Psoas muscle (tissue), 7 donors: ENCODE measurements at regions not wholly inside any gene's neighbourhood (a gene's known extent, or its start where the extent isn't known, plus 50 kb on each side); places are given as distances from the start of the nearest gene placed in this dataset.

Experiments used
- ATAC-seq, 4 donors: fragments of 200-7000 bp; cut with Tn5 transposase; one replicate each; pipeline ENCODE4 v1.9.1; 2020; ENCODE audit warnings: moderate library complexity in 3 of 4, mild to moderate bottlenecking in 2 of 4
- DNase-seq, 2 donors: peaks; one replicate each; pipeline ENCODE4 v3.0.0-alpha.2; 2020
- H3K27ac ChIP-seq: fragments of 200-600 bp; one replicate; pipeline ENCODE4 v1.8.0; 2022
- H3K27me3 ChIP-seq, 3 donors: fragments of 200-600 bp in 1 of 3; one replicate each; pipeline versions ENCODE4 v1.6.1 to v1.8.0; 2013 to 2022; ENCODE audit warnings: low read length in 2 of 3, mild to moderate bottlenecking in 2 of 3, moderate library complexity in 1 of 3; ENCODE audit not compliant: insufficient read depth in 3 of 3
- H3K36me3 ChIP-seq, 2 donors: fragments of 200-600 bp in 1 of 2; one replicate each; pipeline versions ENCODE4 v1.6.1 to v1.8.0; 2013 to 2022; ENCODE audit warnings: low read depth in 1 of 2, mild to moderate bottlenecking in 1 of 2, moderate library complexity in 1 of 2; ENCODE audit not compliant: insufficient read depth in 1 of 2
- H3K4me1 ChIP-seq: fragments of 200-600 bp; one replicate; pipeline ENCODE4 v1.8.0; 2022
- H3K4me3 ChIP-seq: fragments of 200-600 bp; one replicate; pipeline ENCODE4 v1.8.0; 2022; ENCODE audit warnings: mild to moderate bottlenecking
- H3K9me3 ChIP-seq: fragments of 200-600 bp; one replicate; pipeline ENCODE4 v1.8.0; 2022
- WGBS, 3 donors: extraction: QIAGEN DNeasy Blood & Tissue Kit; methylation state at CpG; one replicate each; pipeline versions ENCODE4 v1.1.6 to v1.1.7; 2013; 5-methylcytosine and 5-hydroxymethylcytosine counted together
- intact Hi-C, 2 donors: fragments of 100-400 bp; cut with DNase I; formaldehyde crosslinking; loops; one replicate each; pipeline versions ENCODE4 v1.11.0 to v1.14.2; 2022
- TF ChIP-seq, protein P1 (sequence below): fragments of 200-600 bp; IDR thresholded peaks from one replicate; pipeline ENCODE4 v1.8.0; 2022; ENCODE audit warnings: antibody characterized with exemption
- donor health status: healthy with polysubstance abuse.
- donor health status: DM: no; HTN: no; CAD: no; lungs with moderate emphysema.
- donor health status: Bipolar disorder and iron deficiency.
- donor health status: healthy.
- donor health status: DM: yes; HTN: yes; CAD: no.
- donor health status: DM: no; HTN: no; CAD: no.
- donor health status: DM: yes; HTN: yes; CAD: no.

DNA sequence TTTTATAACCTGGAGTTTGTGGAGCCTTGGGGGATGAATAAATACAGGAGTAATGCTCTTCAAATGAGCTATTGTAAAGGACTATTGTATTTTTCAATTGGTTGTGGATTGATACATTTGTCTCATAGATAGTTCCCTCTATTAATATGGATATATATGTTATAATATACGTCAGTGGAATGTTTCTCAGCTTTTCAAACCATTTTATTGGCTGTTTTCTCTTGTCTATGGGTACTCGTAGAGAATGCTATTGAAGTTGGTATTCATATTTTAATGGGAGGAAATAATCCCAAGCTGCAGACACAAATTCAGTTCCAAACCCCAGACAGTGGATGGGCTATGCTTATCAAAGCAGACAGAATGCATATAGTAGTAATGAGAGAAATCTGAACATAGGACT is 181.8 kb upstream of the DAB2 start:
- Histone ChIP-seq H3K4me1 (no peaks in the 10 kb centered on the region), H3K4me3 (no peak overlapping the region), H3K27ac (no peak overlapping the region), H3K9me3 (no peaks in the 10 kb centered on the region), H3K27me3 (no peaks in the 10 kb centered on the region), H3K36me3 (no peaks in the 10 kb centered on the region)
- WGBS, 3 donors = 82 to 86% (median 86%) methylated on average over 2 of the region's 2 CpGs
- TF ChIP-seq, protein P1, sequence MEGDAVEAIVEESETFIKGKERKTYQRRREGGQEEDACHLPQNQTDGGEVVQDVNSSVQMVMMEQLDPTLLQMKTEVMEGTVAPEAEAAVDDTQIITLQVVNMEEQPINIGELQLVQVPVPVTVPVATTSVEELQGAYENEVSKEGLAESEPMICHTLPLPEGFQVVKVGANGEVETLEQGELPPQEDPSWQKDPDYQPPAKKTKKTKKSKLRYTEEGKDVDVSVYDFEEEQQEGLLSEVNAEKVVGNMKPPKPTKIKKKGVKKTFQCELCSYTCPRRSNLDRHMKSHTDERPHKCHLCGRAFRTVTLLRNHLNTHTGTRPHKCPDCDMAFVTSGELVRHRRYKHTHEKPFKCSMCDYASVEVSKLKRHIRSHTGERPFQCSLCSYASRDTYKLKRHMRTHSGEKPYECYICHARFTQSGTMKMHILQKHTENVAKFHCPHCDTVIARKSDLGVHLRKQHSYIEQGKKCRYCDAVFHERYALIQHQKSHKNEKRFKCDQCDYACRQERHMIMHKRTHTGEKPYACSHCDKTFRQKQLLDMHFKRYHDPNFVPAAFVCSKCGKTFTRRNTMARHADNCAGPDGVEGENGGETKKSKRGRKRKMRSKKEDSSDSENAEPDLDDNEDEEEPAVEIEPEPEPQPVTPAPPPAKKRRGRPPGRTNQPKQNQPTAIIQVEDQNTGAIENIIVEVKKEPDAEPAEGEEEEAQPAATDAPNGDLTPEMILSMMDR = no peak
- intact Hi-C loops = no loop called here
- DNase-seq = no peak
- ATAC-seq = no peak

DNA sequence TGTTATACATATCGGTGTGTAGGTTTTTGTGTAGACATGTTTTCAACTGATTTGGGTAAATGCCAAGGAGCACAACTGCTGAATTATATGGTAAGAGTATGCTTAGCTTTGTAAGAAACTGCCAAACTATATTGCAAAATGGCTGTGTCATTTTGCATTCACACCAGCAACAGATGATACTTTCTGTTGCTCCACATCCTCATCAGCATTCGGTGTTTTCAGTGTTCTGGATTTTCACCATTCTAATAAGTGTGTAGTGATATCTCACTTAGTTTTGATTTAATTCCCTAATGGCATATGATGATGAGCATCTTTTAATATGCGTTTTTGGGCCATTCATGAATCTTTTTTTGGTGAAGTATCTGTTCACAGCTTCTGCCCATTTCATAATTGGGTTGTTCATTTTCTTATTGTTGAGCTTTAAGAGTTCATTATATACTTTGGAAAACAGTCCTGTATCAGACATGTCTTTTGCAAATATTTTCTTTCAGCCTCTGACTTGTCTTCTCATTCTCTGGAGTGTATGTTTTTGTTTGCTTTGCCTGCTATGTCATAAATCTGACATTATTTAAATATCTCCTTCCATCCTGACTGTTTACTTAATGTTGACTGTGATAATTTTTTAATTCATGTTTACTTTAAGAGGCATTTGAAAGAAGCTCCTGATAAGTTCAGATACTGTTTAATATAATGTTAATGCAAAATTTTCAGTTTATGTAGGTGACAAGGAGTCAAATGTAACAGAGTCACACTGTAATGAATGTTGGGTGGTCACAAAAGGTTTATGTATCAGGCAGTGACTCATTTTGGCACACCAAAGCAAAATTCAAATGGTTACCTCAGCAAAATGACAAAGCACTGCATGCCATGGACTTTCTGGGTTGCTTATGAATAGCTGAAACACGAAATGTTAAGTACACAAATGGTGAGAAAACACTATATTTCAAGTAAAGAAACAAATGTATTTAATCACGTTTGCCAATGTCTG is 181.1 kb upstream of the DAB2 start:
- DNase-seq = no peak
- H3K36me3 ChIP-seq = no peaks in the 10 kb centered on the region
- intact Hi-C loops = no loop called here
- TF ChIP-seq, protein P1 = no peak
- no peaks in the 10 kb centered on the region for H3K27me3 ChIP-seq
- no peak overlapping the region for H3K27ac ChIP-seq
- H3K4me3 ChIP-seq = no peak overlapping the region
- 74 to 81% (median 78%) methylated on average over 5 of the region's 5 CpGs for WGBS, 3 donors
- no peaks in the 10 kb centered on the region for H3K9me3 ChIP-seq
- H3K4me1 ChIP-seq = no peaks in the 10 kb centered on the region
- ATAC-seq = no peak

DNA sequence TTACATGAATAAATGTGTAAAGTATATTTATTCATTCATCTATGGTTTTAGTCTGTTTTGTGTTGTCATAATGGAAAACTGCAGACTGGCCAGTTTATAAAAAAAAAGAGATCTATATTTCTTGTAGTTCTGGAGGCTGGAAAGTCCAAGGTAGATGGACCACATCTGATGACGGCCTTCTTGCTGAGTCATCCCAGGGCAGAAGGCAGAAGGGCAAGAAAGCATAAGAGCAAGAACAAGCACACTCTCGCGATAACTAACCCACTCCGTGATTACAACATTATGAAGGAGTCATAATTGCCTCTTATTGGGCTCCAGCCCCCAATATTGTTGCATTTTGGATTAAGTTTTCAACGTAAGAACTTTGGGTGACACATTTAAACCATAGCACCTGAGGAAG is 180.4 kb upstream of the DAB2 start:
- H3K27ac ChIP-seq = no peak overlapping the region
- TF ChIP-seq, protein P1 = no peak
- WGBS, 3 donors = 90 to 96% (median 95%) methylated on average over 5 of the region's 5 CpGs
- intact Hi-C loops = no loop called here
- no peaks in the 10 kb centered on the region for H3K4me1 ChIP-seq
- ATAC-seq (no peak), DNase-seq (no peak)
- H3K36me3 ChIP-seq = no peaks in the 10 kb centered on the region
- no peaks in the 10 kb centered on the region for H3K27me3 ChIP-seq
- no peak overlapping the region for H3K4me3 ChIP-seq
- H3K9me3 ChIP-seq = no peaks in the 10 kb centered on the region

DNA sequence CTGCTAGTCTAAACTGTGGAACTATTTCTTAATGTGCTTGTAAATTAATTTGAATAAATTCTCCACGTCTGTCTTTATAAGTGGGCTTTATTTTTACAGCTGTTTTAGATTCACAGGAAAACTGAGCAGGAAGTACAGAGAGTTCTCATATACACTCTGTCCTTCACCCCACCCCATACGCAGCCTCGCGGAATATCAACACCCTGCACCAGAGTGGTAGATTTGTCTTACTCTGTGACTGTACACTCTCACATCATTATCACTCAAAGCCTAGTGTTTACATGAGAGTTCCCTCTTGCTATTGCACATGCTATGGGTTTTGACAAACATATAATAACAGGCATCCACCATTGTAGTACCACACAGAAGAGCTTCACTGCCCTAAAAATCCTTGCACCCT is 179.7 kb upstream of the DAB2 start:
- intact Hi-C loops = no loop called here
- no peaks in the 10 kb centered on the region for H3K9me3 ChIP-seq
- TF ChIP-seq, protein P1 = no peak
- DNase-seq (no peak), ATAC-seq (no peak)
- H3K27ac ChIP-seq = no peak overlapping the region
- no peak overlapping the region for H3K4me3 ChIP-seq
- WGBS, 3 donors = 35 to 52% (median 49%) methylated on average over 4 of the region's 4 CpGs
- H3K4me1 ChIP-seq = no peaks in the 10 kb centered on the region
- H3K27me3 ChIP-seq = no peaks in the 10 kb centered on the region
- H3K36me3 ChIP-seq = no peaks in the 10 kb centered on the region
